ENCODE measurements at regions not wholly inside any gene's neighbourhood (a gene's known extent, or its start where the extent isn't known, plus 50 kb on each side); places are given as distances from the start of the nearest gene placed in this dataset.

- Histone ChIP-seq H3K4me2 (ENCODE audit: control insufficient read depth, extremely low read depth, insufficient read depth, low read depth, low read length) (no peak overlapping the region), H3K27ac (ENCODE audit: control insufficient read depth, insufficient read depth, low read length) (no peak overlapping the region), H3K79me2 (ENCODE audit: control insufficient read depth, insufficient read depth, low read length) (no peaks in the 10 kb centered on the region), H2AFZ (ENCODE audit: control insufficient read depth, low read length) (no peak overlapping the region), H3K4me1 (ENCODE audit: control insufficient read depth, extremely low read depth, insufficient read depth, low read length) (no peaks in the 10 kb centered on the region), H3K9me1 (ENCODE audit: control insufficient read depth, extremely low read depth, insufficient read depth, low read length) (no peaks in the 10 kb centered on the region), H4K20me1 (ENCODE audit: control insufficient read depth, extremely low read depth, insufficient read depth, low read length) (no peaks in the 10 kb centered on the region), H3K9me3 (ENCODE audit: control insufficient read depth, low read depth, low read length) (no peaks in the 10 kb centered on the region), H3K4me3 (ENCODE audit: control insufficient read depth in 2 of 3, extremely low read depth in 1 of 3, insufficient read depth in 2 of 3, low read depth in 1 of 3, low read length in 3 of 3) (no peak overlapping the region), H3K27me3 (ENCODE audit: control insufficient read depth, extremely low read depth, insufficient read depth, low read length) (no peaks in the 10 kb centered on the region), H3K36me3 (ENCODE audit: control insufficient read depth in 2 of 2, extremely low read depth in 1 of 2, insufficient read depth in 2 of 2, low read length in 2 of 2) (no peaks in the 10 kb centered on the region), H3K9ac (ENCODE audit: control insufficient read depth, extremely low read depth, insufficient read depth, low read length) (no peak overlapping the region)
- FAIRE-seq (no peak), DNase-seq (ENCODE audit: low read depth, low spot score) (no peak)
- TF ChIP-seq EZH2 (IDR thresholded peaks at IDR 0.05; ENCODE audit: low read length) (no peak), CTCF (optimal IDR thresholded peaks at IDR 0.05 in 1 of 3, IDR thresholded peaks at IDR 0.05 in 1 of 3, conservative IDR thresholded peaks at IDR 0.05 in 1 of 3; ENCODE audit: extremely low read depth in 1 of 3, insufficient read depth in 2 of 3, low read length in 3 of 3) (no peak)
- dilution Hi-C loops (cut with MboI; ENCODE audit: extremely low pct_ligation_motif_present, low sequenced_read_pairs): no loop called here
Observed at GRCh38 chr4:17414392-17414791, 97.5 kb downstream of the QDPR start.

- H3K27me3 ChIP-seq (ENCODE audit: control insufficient read depth, extremely low read depth, insufficient read depth, low read length): no peaks in the 10 kb centered on the region
- H3K9me3 ChIP-seq (ENCODE audit: control insufficient read depth, low read depth, low read length): no peaks in the 10 kb centered on the region
- FAIRE-seq (no peak), DNase-seq (ENCODE audit: low read depth, low spot score) (no peak)
- no peaks in the 10 kb centered on the region for H3K4me1 ChIP-seq (ENCODE audit: control insufficient read depth, extremely low read depth, insufficient read depth, low read length)
- no peaks in the 10 kb centered on the region for H4K20me1 ChIP-seq (ENCODE audit: control insufficient read depth, extremely low read depth, insufficient read depth, low read length)
- dilution Hi-C loops (cut with MboI; ENCODE audit: extremely low pct_ligation_motif_present, low sequenced_read_pairs): no loop called here
- TF ChIP-seq EZH2 (IDR thresholded peaks at IDR 0.05; ENCODE audit: low read length) (no peak), CTCF (optimal IDR thresholded peaks at IDR 0.05 in 1 of 3, IDR thresholded peaks at IDR 0.05 in 1 of 3, conservative IDR thresholded peaks at IDR 0.05 in 1 of 3; ENCODE audit: extremely low read depth in 1 of 3, insufficient read depth in 2 of 3, low read length in 3 of 3) (no peak)
- no peak overlapping the region for H3K9ac ChIP-seq (ENCODE audit: control insufficient read depth, extremely low read depth, insufficient read depth, low read length)
- no peaks in the 10 kb centered on the region for H3K36me3 ChIP-seq (ENCODE audit: control insufficient read depth in 2 of 2, extremely low read depth in 1 of 2, insufficient read depth in 2 of 2, low read length in 2 of 2)
- H3K4me3 ChIP-seq (ENCODE audit: control insufficient read depth in 2 of 3, extremely low read depth in 1 of 3, insufficient read depth in 2 of 3, low read depth in 1 of 3, low read length in 3 of 3): no peak overlapping the region
- H3K27ac ChIP-seq (ENCODE audit: control insufficient read depth, insufficient read depth, low read length): no peak overlapping the region
- H3K4me2 ChIP-seq (ENCODE audit: control insufficient read depth, extremely low read depth, insufficient read depth, low read depth, low read length): no peak overlapping the region
- H3K79me2 ChIP-seq (ENCODE audit: control insufficient read depth, insufficient read depth, low read length): no peaks in the 10 kb centered on the region
- H2AFZ ChIP-seq (ENCODE audit: control insufficient read depth, low read length): no peak overlapping the region
- no peaks in the 10 kb centered on the region for H3K9me1 ChIP-seq (ENCODE audit: control insufficient read depth, extremely low read depth, insufficient read depth, low read length)
Observed at GRCh38 chr4:17400686-17401085, 111.2 kb downstream of the QDPR start.

Data from keratinocyte (primary cell).